GM12878 (cell line): ENCODE measurements at regions not wholly inside any gene's neighbourhood (a gene's known extent, or its start where the extent isn't known, plus 50 kb on each side); places are given as distances from the start of the nearest gene placed in this dataset.

ENCODE experiments used
- ATAC-seq: fragments of 200-7000 bp; cut with Tn5 transposase; 3 replicates; pipeline ENCODE4 v1.9.1; 2020; ENCODE audit warnings: mild to moderate bottlenecking, moderate library complexity
- BruUV-seq: library from RNA; stranded (reverse); fragments of 400-500 nt; replicated peaks from 2 replicates; lab custom pipeline; 2021; lab: Mats Ljungman, UMichigan
- CTCF ChIA-PET: fragments of 300-600 bp; sonication (Branson Sonifier 250); formaldehyde crosslinking; extraction: SDS; loops from one replicate; lab custom pipeline; 2021; ENCODE audit warnings: inconsistent platforms; lab: Yijun Ruan, JAX
- POLR2A ChIA-PET: fragments of 350-600 bp; formaldehyde crosslinking; extraction: SDS; loops from one replicate; lab custom pipeline; 2021; ENCODE audit warnings: inconsistent platforms; lab: Charles Lee
- RAD21 ChIA-PET: fragments of 300-600 bp; sonication (Branson Sonifier 250); formaldehyde crosslinking; loops from one replicate; lab custom pipeline; 2023; ENCODE audit warnings: antibody characterized with exemption; ENCODE audit not compliant: unreplicated experiment; lab: Charles Lee
- SMC1A ChIA-PET: fragments of 300-600 bp; sonication (Branson Sonifier 250); formaldehyde crosslinking; loops from one replicate; lab custom pipeline; 2023; ENCODE audit not compliant: unreplicated experiment, uncharacterized antibody; lab: Charles Lee
- DNase-seq: peaks from one replicate; pipeline ENCODE4 v3.0.0-alpha.2; 2011; ENCODE audit warnings: low read depth, low spot score
- FAIRE-seq: peaks from 3 replicates; lab custom pipeline; 2011; peaks lifted over from hg19 to GRCh38; lab: Jason Lieb, UNC
- H2AFZ ChIP-seq: 2 replicates; pipeline ENCODE4 v1.6.0; 2011; ENCODE audit warnings: low read depth, low read length, control low read depth; ENCODE audit not compliant: control insufficient read depth
- H3K27ac ChIP-seq: 2 replicates; pipeline ENCODE4 v1.5.1; 2011; ENCODE audit warnings: control low read depth; ENCODE audit not compliant: control insufficient read depth, insufficient read depth
- H3K27me3 ChIP-seq, 2 experiments: replicated peaks in 1 of 2; 2 replicates each; pipeline versions ENCODE4 v1.6.0 to v1.6.1; 2011; ENCODE audit warnings: low read length in 1 of 2; ENCODE audit not compliant: control insufficient read depth in 2 of 2, insufficient read depth in 2 of 2
- H3K36me3 ChIP-seq, 2 experiments: 2 replicates each; pipeline ENCODE4 v1.5.1; 2011; ENCODE audit warnings: low read length in 1 of 2; ENCODE audit not compliant: control insufficient read depth in 2 of 2, insufficient read depth in 2 of 2
- H3K4me1 ChIP-seq: 2 replicates; pipeline ENCODE4 v1.6.1; 2011; ENCODE audit warnings: mild to moderate bottlenecking, low read length, moderate library complexity, mixed read lengths; ENCODE audit not compliant: control insufficient read depth, insufficient read depth
- H3K4me2 ChIP-seq: 2 replicates; pipeline ENCODE4 v1.6.0; 2011; ENCODE audit warnings: control low read depth; ENCODE audit not compliant: control insufficient read depth, insufficient read depth
- H3K4me3 ChIP-seq: fragments of 200-600 bp; sonication (generic); 2 replicates; pipeline ENCODE4 v1.5.1; 2016
- H3K79me2 ChIP-seq: 2 replicates; pipeline ENCODE4 v1.6.0; 2011; ENCODE audit warnings: low read length; ENCODE audit not compliant: control insufficient read depth, insufficient read depth
- H3K9ac ChIP-seq: 2 replicates; pipeline ENCODE4 v1.8.0; 2011; ENCODE audit warnings: low read length, control low read depth, mixed read lengths; ENCODE audit not compliant: control insufficient read depth, insufficient read depth
- H3K9me3 ChIP-seq: replicated peaks from 3 replicates; pipeline ENCODE4 v1.5.1; 2011; ENCODE audit warnings: mild to moderate bottlenecking, low read length; ENCODE audit not compliant: control insufficient read depth, insufficient read depth
- H4K20me1 ChIP-seq: 2 replicates; pipeline ENCODE4 v1.6.0; 2011; ENCODE audit not compliant: control insufficient read depth, insufficient read depth
- BCL11A ChIP-seq: IDR thresholded peaks from 2 replicates; pipeline ENCODE4 v1.6.1; 2011; ENCODE audit warnings: low read depth, low read length
- BCLAF1 ChIP-seq: fragments of 450-650 bp; IDR thresholded peaks from 2 replicates; pipeline ENCODE4 v1.6.1; 2017; ENCODE audit warnings: antibody characterized with exemption, mild to moderate bottlenecking, moderate library complexity
- BHLHE40 ChIP-seq, 2 experiments: fragments of 450-650 bp in 1 of 2; IDR thresholded peaks; 2 replicates each; pipeline ENCODE4 v1.6.1; 2011 to 2017; ENCODE audit warnings: low read depth in 2 of 2, borderline replicate concordance in 1 of 2, improper control_type of control experiment in 1 of 2, low read length in 1 of 2, mild to moderate bottlenecking in 1 of 2
- CBFB ChIP-seq: IDR thresholded peaks from 2 replicates; pipeline ENCODE4 v1.6.1; 2016; ENCODE audit warnings: antibody characterized with exemption, low read depth
- CHD1 ChIP-seq: IDR thresholded peaks from 2 replicates; pipeline ENCODE4 v1.6.1; 2012; ENCODE audit warnings: low read depth, low read length, improper control_type of control experiment
- CREM ChIP-seq: IDR thresholded peaks from 2 replicates; pipeline ENCODE4 v1.6.1; 2014; ENCODE audit warnings: antibody characterized with exemption, low read depth
- EGR1 ChIP-seq, 2 experiments: IDR thresholded peaks; 1 replicate in 1 of 2; 2 replicates in 1 of 2; pipeline ENCODE4 v1.6.1; 2011 to 2012; ENCODE audit warnings: low read depth in 2 of 2, low read length in 2 of 2, borderline replicate concordance in 1 of 2, mild to moderate bottlenecking in 1 of 2, moderate library complexity in 1 of 2
- HDAC6 ChIP-seq: fragments of 200-600 bp; sonication (generic); IDR thresholded peaks from one replicate; pipeline ENCODE4 v1.8.0; 2017; ENCODE audit warnings: antibody characterized with exemption; ENCODE audit not compliant: unreplicated experiment
- MEF2A ChIP-seq: IDR thresholded peaks from 2 replicates; pipeline ENCODE4 v1.6.1; 2011; ENCODE audit warnings: low read depth, mild to moderate bottlenecking, low read length, moderate library complexity; ENCODE audit not compliant: insufficient read depth
- MTA3 ChIP-seq: IDR thresholded peaks from 2 replicates; pipeline ENCODE4 v1.6.1; 2012; ENCODE audit warnings: low read length, inconsistent platforms, borderline replicate concordance
- NFYA ChIP-seq: IDR thresholded peaks from 2 replicates; pipeline ENCODE4 v1.6.1; 2011; ENCODE audit warnings: low read depth, mild to moderate bottlenecking, low read length, improper control_type of control experiment, borderline replicate concordance
- NR2C1 ChIP-seq: fragments of 450-650 bp; IDR thresholded peaks from 2 replicates; pipeline ENCODE4 v1.6.1; 2017; ENCODE audit warnings: antibody characterized with exemption, mild to moderate bottlenecking, moderate library complexity
- PML ChIP-seq: IDR thresholded peaks from 2 replicates; pipeline ENCODE4 v1.6.1; 2012; ENCODE audit warnings: low read length, inconsistent platforms
- SIX5 ChIP-seq: IDR thresholded peaks from 2 replicates; pipeline ENCODE4 v1.6.1; 2011; ENCODE audit warnings: mild to moderate bottlenecking, low read depth, low read length, moderate library complexity; ENCODE audit not compliant: severe bottlenecking
- SMAD5 ChIP-seq: IDR thresholded peaks from 2 replicates; pipeline ENCODE4 v1.6.1; 2016; ENCODE audit warnings: antibody characterized with exemption, low read depth
- SUZ12 ChIP-seq: fragments of 200-600 bp; sonication (generic); IDR thresholded peaks from one replicate; pipeline ENCODE4 v1.6.1; 2018; ENCODE audit warnings: antibody characterized with exemption, mild to moderate bottlenecking; ENCODE audit not compliant: unreplicated experiment
- TCF3 ChIP-seq: IDR thresholded peaks from 2 replicates; pipeline ENCODE4 v1.6.1; 2012; ENCODE audit warnings: low read depth, mild to moderate bottlenecking, low read length, borderline replicate concordance; ENCODE audit not compliant: insufficient read depth
- WRNIP1 ChIP-seq: IDR thresholded peaks from 2 replicates; pipeline ENCODE4 v1.6.1; 2011; ENCODE audit warnings: low read depth, low read length, improper control_type of control experiment, borderline replicate concordance
- ZNF274 ChIP-seq: IDR thresholded peaks from one replicate; pipeline ENCODE4 v1.8.0; 2011; ENCODE audit not compliant: insufficient read length, insufficient read depth
- WGBS: methylation state at CpG from one replicate; pipeline ENCODE4 v1.1.6; 2016; ENCODE audit warnings: low lambda C conversion rate; ENCODE audit not compliant: insufficient replicate concordance, insufficient coverage; ENCODE audit errors: missing lambda C conversion rate; 5-methylcytosine and 5-hydroxymethylcytosine counted together
- in situ Hi-C: fragments of 300-500 bp; cut with MboI; formaldehyde crosslinking; loops from 9 replicates; pipeline ENCODE4 v1.14.3; 2018; ENCODE audit warnings: mixed read lengths
- intact Hi-C: fragments of 100-400 bp; cut with micrococcal nuclease; formaldehyde crosslinking; loops from one replicate; pipeline ENCODE4 v1.14.2; 2022; ENCODE audit not compliant: unreplicated experiment

- TF ChIP-seq BCLAF1 (no peak), SMAD5 (no peak), TCF3 (no peak)
Observed at GRCh38 chr1:89472253-89472652, 52.4 kb upstream of the LRRC8B start (continued).

- in situ Hi-C loops (no loop called here), intact Hi-C loops (no loop called here)
- no TSS peak for BruUV-seq
- Histone ChIP-seq H3K36me3 (no peaks in the 10 kb centered on the region), H3K4me2 (no peak overlapping the region), H3K9me3 (peaks cover 2% of the 10 kb centered on the region; the same call in 2 of the 3 replicates), H4K20me1 (no peaks in the 10 kb centered on the region), H3K79me2 (no peaks in the 10 kb centered on the region), H3K4me1 (no peaks in the 10 kb centered on the region), H3K27ac (no peak overlapping the region), H3K4me3 (no peak overlapping the region), H2AFZ (no peak overlapping the region), H3K27me3 (no peaks in the 10 kb centered on the region), H3K9ac (no peak overlapping the region)
- ATAC-seq = no peak
- no peak for DNase-seq
- ChIA-PET RAD21 (no interaction called here), POLR2A (no interaction called here), SMC1A (interaction anchor here (0.6 kb wide), 1 partner anchor 340 kb away, joined by 3 read pairs; no protein-coding TSS in a partner anchor), CTCF (interaction anchor here (4.8 kb wide), 1 partner anchor 12 kb away, joined by 20 read pairs; no protein-coding TSS in a partner anchor)
- WGBS = 89% methylated on average over 3 of the region's 3 CpGs
- no peak for FAIRE-seq
- TF ChIP-seq BHLHE40 (IDR thresholded peaks at IDR 0.05; ENCODE audit: borderline replicate concordance in 1 of 2, low read depth in 2 of 2, low read length in 1 of 2) (no peak), ZNF274 (no peak), WRNIP1 (no peak), PML (no peak), SIX5 (no peak), MEF2A (no peak), CHD1 (no peak), HDAC6 (no peak), SUZ12 (no peak), CREM (no peak), CBFB (no peak), NFYA (no peak), EGR1 (IDR thresholded peaks at IDR 0.05; ENCODE audit: borderline replicate concordance in 1 of 2, low read depth in 2 of 2, low read length in 2 of 2) (no peak), MTA3 (no peak), BCL11A (no peak), NR2C1 (no peak)
Observed at GRCh38 chr1:89472886-89473417, 51.7 kb upstream of the LRRC8B start.
